SU-DHL-6 (cell line): ENCODE measurements at regions not wholly inside any gene's neighbourhood (a gene's known extent, or its start where the extent isn't known, plus 50 kb on each side); places are given as distances from the start of the nearest gene placed in this dataset.

Experiments used
- H2AFZ ChIP-seq: fragments of 200-600 bp; sonication (generic); 2 replicates; pipeline ENCODE4 v1.6.1; 2014; ENCODE audit warnings: low read depth, mild to moderate bottlenecking, moderate library complexity, mixed read lengths, antibody characterized with exemption, low read length; ENCODE audit not compliant: severe bottlenecking
- H3F3A ChIP-seq: fragments of 200-600 bp; shearing (Covaris generic); 2 replicates; pipeline ENCODE4 v1.6.0; 2016; ENCODE audit warnings: antibody characterized with exemption, mild to moderate bottlenecking; ENCODE audit not compliant: insufficient read depth
- H3K27ac ChIP-seq: fragments of 200-600 bp; sonication (generic); 2 replicates; pipeline ENCODE4 v1.5.1; 2016; ENCODE audit warnings: low read depth, mild to moderate bottlenecking, low read length, moderate library complexity, mixed read lengths
- H3K27me3 ChIP-seq: fragments of 200-600 bp; sonication (generic), shearing (Covaris generic); 2 replicates; pipeline ENCODE4 v1.6.0; 2014; ENCODE audit warnings: mild to moderate bottlenecking, low read length
- H3K36me3 ChIP-seq: fragments of 200-600 bp; sonication (generic); 2 replicates; pipeline ENCODE4 v1.6.1; 2014; ENCODE audit warnings: mild to moderate bottlenecking, low read length, mixed read lengths
- H3K4me2 ChIP-seq: fragments of 300-600, 200-600 bp; shearing (Covaris generic), sonication (generic); 2 replicates; pipeline ENCODE4 v1.6.0; 2014; ENCODE audit warnings: low read length, low read depth, mild to moderate bottlenecking; ENCODE audit not compliant: poor library complexity, severe bottlenecking
- H3K4me3 ChIP-seq: fragments of 200-600 bp; sonication (generic); 2 replicates; pipeline ENCODE4 v1.5.1; 2014; ENCODE audit warnings: antibody characterized with exemption, low read length, mild to moderate bottlenecking, mixed read lengths; ENCODE audit not compliant: insufficient read depth, poor library complexity, severe bottlenecking
- H3K79me2 ChIP-seq: fragments of 200-600 bp; sonication (generic); 2 replicates; pipeline ENCODE4 v1.6.1; 2014; ENCODE audit warnings: mild to moderate bottlenecking, low read length, moderate library complexity; ENCODE audit not compliant: insufficient read depth
- H3K9ac ChIP-seq: fragments of 200-600 bp; sonication (generic); 2 replicates; pipeline ENCODE4 v1.7.0; 2014; ENCODE audit warnings: mild to moderate bottlenecking, low read length
- H3K9me2 ChIP-seq: fragments of 200-600 bp; sonication (generic); replicated peaks from 2 replicates; pipeline ENCODE4 v1.6.1; 2014; ENCODE audit warnings: low read length; ENCODE audit not compliant: insufficient read depth
- H3K9me3 ChIP-seq: fragments of 200-600 bp; sonication (generic); 2 replicates; pipeline ENCODE4 v1.6.1; 2014; ENCODE audit warnings: low read length, mixed read lengths; ENCODE audit not compliant: insufficient read depth
- H4K20me1 ChIP-seq: fragments of 200-600 bp; sonication (generic); 2 replicates; pipeline ENCODE4 v1.6.1; 2014; ENCODE audit warnings: low read depth, mild to moderate bottlenecking, antibody characterized with exemption, low read length, moderate library complexity, mixed read lengths
- CTCF ChIP-seq: fragments of 200-600 bp; sonication (generic); IDR thresholded peaks from one replicate; pipeline ENCODE4 v1.5.1; 2017; ENCODE audit warnings: antibody characterized with exemption, mild to moderate bottlenecking, low read length, moderate library complexity; ENCODE audit not compliant: insufficient read depth, poor library complexity, severe bottlenecking
- EZH2phosphoT487 ChIP-seq: fragments of 200-600 bp; sonication (generic), shearing (Covaris generic); conservative IDR thresholded peaks from 2 replicates; pipeline ENCODE4 v1.6.1; 2018; ENCODE audit warnings: mild to moderate bottlenecking, antibody characterized with exemption, low read length, moderate library complexity, mixed read lengths

DNA sequence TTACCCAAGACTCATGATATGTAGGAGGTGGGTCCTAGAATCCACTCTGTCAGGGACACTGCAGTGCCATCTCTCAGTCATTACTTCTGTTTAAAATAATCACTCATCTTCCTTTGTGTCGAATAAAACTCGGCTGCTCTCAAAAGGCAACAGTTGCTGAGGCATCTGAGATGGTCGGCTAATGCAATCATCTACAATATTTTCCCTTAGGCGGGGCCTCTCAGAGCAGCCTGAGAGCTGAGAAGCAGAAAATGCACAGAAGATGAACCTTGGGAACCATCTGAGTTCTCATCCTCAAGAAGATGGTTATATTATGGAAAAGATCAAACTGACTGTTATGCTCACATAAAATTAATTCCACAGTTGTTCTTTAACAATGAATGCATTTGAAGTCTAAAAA is 1518.2 kb upstream of the TENM4 start:
- TF ChIP-seq EZH2phosphoT487 (no peak), CTCF (no peak)
- Histone ChIP-seq H3K9ac (no peak overlapping the region), H2AFZ (no peak overlapping the region), H3F3A (no peaks in the 10 kb centered on the region), H3K36me3 (no peaks in the 10 kb centered on the region), H4K20me1 (no peaks in the 10 kb centered on the region), H3K9me2 (no peaks in the 10 kb centered on the region), H3K79me2 (no peaks in the 10 kb centered on the region), H3K27me3 (no peaks in the 10 kb centered on the region), H3K27ac (no peak overlapping the region), H3K9me3 (no peaks in the 10 kb centered on the region), H3K4me3 (no peak overlapping the region), H3K4me2 (no peak overlapping the region)

- H3K9ac ChIP-seq: no peak overlapping the region
- no peaks in the 10 kb centered on the region for H3K79me2 ChIP-seq
- H3K4me3 ChIP-seq: no peak overlapping the region
- H3K36me3 ChIP-seq: no peaks in the 10 kb centered on the region
- no peak overlapping the region for H2AFZ ChIP-seq
- no peak overlapping the region for H3K27ac ChIP-seq
- no peaks in the 10 kb centered on the region for H3K27me3 ChIP-seq
- no peaks in the 10 kb centered on the region for H3F3A ChIP-seq
- H3K4me2 ChIP-seq: no peak overlapping the region
- no peaks in the 10 kb centered on the region for H3K9me3 ChIP-seq
- no peak for TF ChIP-seq CTCF
- no peak for TF ChIP-seq EZH2phosphoT487
- no peaks in the 10 kb centered on the region for H4K20me1 ChIP-seq
- H3K9me2 ChIP-seq: no peaks in the 10 kb centered on the region
Measured at GRCh38 chr11:80958361-80958760, 1517.5 kb upstream of the TENM4 start.

GRCh38 chr11:80955588-80955987 is 1514.8 kb upstream of the TENM4 start:
- H3K36me3 ChIP-seq: no peaks in the 10 kb centered on the region
- H3K79me2 ChIP-seq: no peaks in the 10 kb centered on the region
- H3K9me3 ChIP-seq: no peaks in the 10 kb centered on the region
- no peaks in the 10 kb centered on the region for H4K20me1 ChIP-seq
- H3F3A ChIP-seq: no peaks in the 10 kb centered on the region
- no peak overlapping the region for H3K9ac ChIP-seq
- TF ChIP-seq CTCF (no peak), EZH2phosphoT487 (no peak)
- no peak overlapping the region for H3K27ac ChIP-seq
- H3K27me3 ChIP-seq: no peaks in the 10 kb centered on the region
- no peaks in the 10 kb centered on the region for H3K9me2 ChIP-seq
- no peak overlapping the region for H3K4me3 ChIP-seq
- H2AFZ ChIP-seq: no peak overlapping the region
- no peak overlapping the region for H3K4me2 ChIP-seq

DNA sequence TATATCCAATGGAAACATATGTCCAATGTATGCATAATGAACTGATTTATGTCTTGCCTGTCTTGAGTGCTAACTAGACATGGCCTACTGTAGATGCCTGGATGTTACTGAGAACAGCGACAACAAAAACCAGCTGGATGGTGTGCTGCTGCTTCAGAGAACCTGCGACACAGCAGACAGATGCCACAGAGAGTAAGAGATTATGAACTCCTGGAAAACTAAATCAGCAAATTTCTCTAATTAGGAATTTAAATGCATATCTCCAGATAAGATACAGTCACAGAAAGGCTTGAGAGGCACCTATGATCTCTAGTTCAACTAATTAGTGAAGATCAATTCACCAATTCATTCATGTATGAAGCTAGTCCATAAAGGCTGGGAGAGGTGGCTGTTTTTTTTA is 1508.0 kb upstream of the TENM4 start:
- Histone ChIP-seq H4K20me1 (no peaks in the 10 kb centered on the region), H3K9ac (no peak overlapping the region), H3K79me2 (no peaks in the 10 kb centered on the region), H3K4me2 (no peak overlapping the region), H3K9me2 (no peaks in the 10 kb centered on the region), H2AFZ (no peak overlapping the region), H3K27ac (no peak overlapping the region), H3K27me3 (no peaks in the 10 kb centered on the region), H3K4me3 (no peak overlapping the region), H3F3A (no peaks in the 10 kb centered on the region), H3K9me3 (no peaks in the 10 kb centered on the region), H3K36me3 (no peaks in the 10 kb centered on the region)
- no peak for TF ChIP-seq CTCF
- no peak for TF ChIP-seq EZH2phosphoT487
